PC-9 (cell line): ENCODE measurements at regions not wholly inside any gene's neighbourhood (a gene's known extent, or its start where the extent isn't known, plus 50 kb on each side); places are given as distances from the start of the nearest gene placed in this dataset.

Experiments used
- BruUV-seq: library from RNA; stranded (reverse); fragments of 400-500 nt; replicated peaks from 2 replicates; lab custom pipeline; 2021; lab: Mats Ljungman, UMichigan
- CTCF ChIA-PET: fragments of 300-600 bp; sonication (Branson Sonifier 250); formaldehyde crosslinking; loops from one replicate; lab custom pipeline; 2022; ENCODE audit warnings: antibody characterized with exemption; lab: Charles Lee
- POLR2A ChIA-PET: fragments of 300-600 bp; sonication (Branson Sonifier 250); formaldehyde crosslinking; loops from one replicate; lab custom pipeline; 2022; ENCODE audit warnings: antibody characterized with exemption; ENCODE audit not compliant: unreplicated experiment; lab: Charles Lee
- DNase-seq, 2 experiments: peaks; one replicate each; pipeline versions ENCODE4 v3.0.0 to v3.0.0-alpha.2; 2015 to 2022; ENCODE audit warnings: mixed read lengths in 1 of 2
- H2AFZ ChIP-seq: fragments of 200-600 bp; sonication (generic); 2 replicates; pipeline ENCODE4 v1.8.1; 2017; ENCODE audit warnings: antibody characterized with exemption
- H3F3A ChIP-seq: fragments of 200-600 bp; sonication (generic); 2 replicates; pipeline ENCODE4 v1.8.1; 2017; ENCODE audit warnings: antibody characterized with exemption, mild to moderate bottlenecking, low read depth; ENCODE audit not compliant: insufficient read depth
- H3K27ac ChIP-seq: fragments of 200-600 bp; sonication (generic); 2 replicates; pipeline ENCODE4 v1.6.1; 2016; ENCODE audit warnings: mixed run types
- H3K27me3 ChIP-seq: fragments of 200-600 bp; sonication (generic); 2 replicates; pipeline ENCODE4 v1.6.1; 2016; ENCODE audit warnings: low read depth, mixed run types; ENCODE audit not compliant: insufficient read depth
- H3K36me3 ChIP-seq: fragments of 200-600 bp; sonication (generic); 2 replicates; pipeline ENCODE4 v1.6.1; 2016; ENCODE audit warnings: low read depth, mixed run types
- H3K4me1 ChIP-seq: fragments of 200-600 bp; sonication (generic); replicated peaks from 2 replicates; pipeline ENCODE4 v1.6.1; 2016; ENCODE audit warnings: mixed run types; ENCODE audit not compliant: insufficient read depth
- H3K4me2 ChIP-seq: fragments of 200-600 bp; sonication (generic); 2 replicates; pipeline ENCODE4 v1.6.1; 2017; ENCODE audit warnings: mixed run types
- H3K4me3 ChIP-seq: fragments of 200-600 bp; sonication (generic); 2 replicates; pipeline ENCODE4 v1.6.1; 2016; ENCODE audit warnings: mixed run types
- H3K79me2 ChIP-seq: fragments of 200-600 bp; sonication (generic); 2 replicates; pipeline ENCODE4 v1.6.1; 2017; ENCODE audit warnings: low read depth, mixed run types
- H3K9me2 ChIP-seq: fragments of 200-600 bp; sonication (generic); 2 replicates; pipeline ENCODE4 v1.8.1; 2017; ENCODE audit warnings: mild to moderate bottlenecking; ENCODE audit not compliant: insufficient read depth
- H3K9me3 ChIP-seq: fragments of 200-600 bp; sonication (generic); 2 replicates; pipeline ENCODE4 v1.8.1; 2016; ENCODE audit warnings: low read depth; ENCODE audit not compliant: insufficient read depth
- H4K20me1 ChIP-seq: fragments of 200-600 bp; sonication (generic); 2 replicates; pipeline ENCODE4 v1.8.1; 2017; ENCODE audit not compliant: insufficient read depth
- CTCF ChIP-seq: fragments of 200-600 bp; sonication (generic); conservative IDR thresholded peaks from 2 replicates; pipeline ENCODE4 v1.6.1; 2017; ENCODE audit warnings: mixed run types, antibody characterized with exemption, mild to moderate bottlenecking, moderate library complexity
- EZH2 ChIP-seq: fragments of 200-600 bp; sonication (generic); IDR thresholded peaks from 2 replicates; pipeline ENCODE4 v1.8.0; 2017; ENCODE audit warnings: antibody characterized with exemption, low read depth
- intact Hi-C: fragments of 100-400 bp; cut with micrococcal nuclease; formaldehyde crosslinking; loops from one replicate; pipeline ENCODE4 v1.10.0; 2022; ENCODE audit not compliant: unreplicated experiment

GRCh38 chr22:47839595-47840227 is 1077.3 kb downstream of the TBC1D22A start:
- H3F3A ChIP-seq, result peaks cover 11% of the 10 kb centered on the region; the same call in 1 of the 2 replicates
- BruUV-seq, result no TSS peak
- H3K27ac ChIP-seq, result no peak overlapping the region
- no peak overlapping the region for H3K4me3 ChIP-seq
- no peaks in the 10 kb centered on the region for H3K9me3 ChIP-seq
- ChIA-PET CTCF (no interaction called here), POLR2A (no interaction called here)
- H3K4me2 ChIP-seq, result no peak overlapping the region
- H2AFZ ChIP-seq, result no peak overlapping the region
- intact Hi-C loops, result no loop called here
- H3K4me1 ChIP-seq, result peaks cover 21% of the 10 kb centered on the region
- no peaks in the 10 kb centered on the region for H3K9me2 ChIP-seq
- no peaks in the 10 kb centered on the region for H3K79me2 ChIP-seq
- no peaks in the 10 kb centered on the region for H3K36me3 ChIP-seq
- no peaks in the 10 kb centered on the region for H3K27me3 ChIP-seq
- H4K20me1 ChIP-seq, result no peaks in the 10 kb centered on the region
- TF ChIP-seq CTCF, result no peak
- TF ChIP-seq EZH2, result no peak
- no peak for DNase-seq

- H3K4me3 ChIP-seq, result no peak overlapping the region
- no peaks in the 10 kb centered on the region for H3K79me2 ChIP-seq
- no peaks in the 10 kb centered on the region for H3K27me3 ChIP-seq
- H3K27ac ChIP-seq, result no peak overlapping the region
- peaks cover 22% of the 10 kb centered on the region for H3K4me1 ChIP-seq
- no peak overlapping the region for H2AFZ ChIP-seq
- H3K9me2 ChIP-seq, result no peaks in the 10 kb centered on the region
- no peak for TF ChIP-seq EZH2
- TF ChIP-seq CTCF, result peak; percentile 76
- no peaks in the 10 kb centered on the region for H4K20me1 ChIP-seq
- H3K36me3 ChIP-seq, result no peaks in the 10 kb centered on the region
- H3K4me2 ChIP-seq, result no peak overlapping the region
- ChIA-PET POLR2A (no interaction called here), CTCF (no interaction called here)
- intact Hi-C loops, result loop anchor here (2.0 kb wide), 1 partner anchor 101 kb away; no protein-coding TSS in a partner anchor
- no TSS peak for BruUV-seq
- H3F3A ChIP-seq, result peaks cover 11% of the 10 kb centered on the region; the same call in 1 of the 2 replicates
- DNase-seq, result peak in 1 of 2 experiments; percentile 20
- H3K9me3 ChIP-seq, result no peaks in the 10 kb centered on the region
Observed at GRCh38 chr22:47837703-47838102, 1075.3 kb downstream of the TBC1D22A start.

- Histone ChIP-seq H3K27me3 (no peaks in the 10 kb centered on the region), H3F3A (peaks cover 11% of the 10 kb centered on the region; the same call in 1 of the 2 replicates), H3K27ac (no peak overlapping the region), H3K36me3 (no peaks in the 10 kb centered on the region), H2AFZ (no peak overlapping the region), H3K4me3 (no peak overlapping the region), H3K79me2 (no peaks in the 10 kb centered on the region), H4K20me1 (no peaks in the 10 kb centered on the region), H3K9me2 (no peaks in the 10 kb centered on the region), H3K4me1 (peaks cover 22% of the 10 kb centered on the region), H3K9me3 (no peaks in the 10 kb centered on the region), H3K4me2 (no peak overlapping the region)
- no peak for TF ChIP-seq CTCF
- TF ChIP-seq EZH2, result no peak
- peak in 1 of 2 experiments; percentile 16 for DNase-seq
- intact Hi-C loops, result loop anchor here (2.0 kb wide), 1 partner anchor 100 kb away; no protein-coding TSS in a partner anchor
- no TSS peak for BruUV-seq
- POLR2A ChIA-PET, result no interaction called here
- CTCF ChIA-PET, result no interaction called here
Observed at GRCh38 chr22:47836957-47837356, 1074.5 kb downstream of the TBC1D22A start.
